Non-pigmented ciliary epithelial cell (primary cell): ENCODE measurements at regions not wholly inside any gene's neighbourhood (a gene's known extent, or its start where the extent isn't known, plus 50 kb on each side); places are given as distances from the start of the nearest gene placed in this dataset.
"Not testable (repeated sequence)": the region's sequence is repeated elsewhere in the genome, so short reads cannot be mapped to it uniquely, and the experiment has no call there.

Experiments used
- DNase-seq: peaks from one replicate; pipeline ENCODE4 v3.0.0-alpha.2; 2010; ENCODE audit warnings: low read depth

DNA sequence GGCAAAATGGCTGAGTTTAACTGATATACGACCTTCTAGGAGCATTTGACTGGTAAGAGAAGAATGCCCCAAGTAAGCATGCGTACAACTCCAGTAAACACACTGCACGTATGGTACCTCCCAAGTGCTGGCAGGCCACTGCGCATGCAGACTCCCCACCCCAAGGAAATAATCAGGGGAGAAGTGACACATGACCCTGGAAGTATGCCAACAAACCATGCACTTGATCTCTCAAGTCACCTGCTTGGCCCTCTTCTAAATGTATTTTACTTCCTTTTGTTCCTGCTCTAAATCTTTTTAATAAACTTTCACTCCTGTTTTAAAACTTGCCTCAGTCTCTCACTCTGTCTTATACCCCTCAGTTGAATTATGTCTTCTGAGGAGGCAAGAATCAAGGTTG is 129.8 kb upstream of the COL5A2 start:
- no peak for DNase-seq

GRCh38 chr2:189312211-189312610 is 129.1 kb upstream of the WDR75 start:
- DNase-seq: no peak

DNA sequence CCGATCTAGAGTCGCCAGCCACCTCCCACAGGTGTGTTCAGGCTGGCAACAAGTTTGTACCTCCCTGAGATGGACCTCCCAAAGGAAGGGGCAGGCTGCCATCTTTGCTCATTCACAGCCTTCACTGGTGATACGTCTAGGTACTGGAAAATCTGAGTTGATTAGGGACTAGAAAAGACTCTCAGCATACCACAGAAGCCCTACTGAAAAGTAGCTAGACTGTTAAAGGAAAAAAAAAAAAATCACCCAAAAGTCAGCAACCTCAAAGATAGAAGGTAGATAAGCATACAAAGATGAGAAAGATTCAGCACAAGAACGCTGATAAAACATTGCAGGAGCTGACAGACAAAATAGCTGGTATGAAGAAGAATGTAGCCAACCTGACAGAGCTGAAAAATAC is 128.6 kb upstream of the WDR75 start:
- no peak for DNase-seq

DNA sequence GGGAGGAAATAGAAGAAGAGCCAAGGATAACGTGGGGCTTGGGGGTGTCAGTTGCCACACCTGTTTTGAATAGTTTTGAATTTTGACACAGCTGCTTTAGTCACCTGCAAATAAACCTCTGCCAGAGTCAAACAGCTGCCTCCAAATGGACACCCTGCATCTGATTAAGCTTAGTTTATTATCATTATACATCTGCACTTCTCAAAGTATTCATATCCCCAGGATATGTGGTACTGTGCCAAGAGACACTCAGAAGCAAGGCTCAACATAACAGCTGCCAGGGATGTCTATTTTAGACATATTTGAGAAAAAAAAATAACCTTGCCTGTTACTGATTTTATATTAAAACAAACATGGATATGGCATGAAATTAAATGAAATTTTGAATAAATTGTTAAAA is 122.5 kb upstream of the WDR75 start:
- no peak for DNase-seq

GRCh38 chr2:189319424-189319823 is 121.8 kb upstream of the WDR75 start:
- not testable (repeated sequence) for DNase-seq

DNA sequence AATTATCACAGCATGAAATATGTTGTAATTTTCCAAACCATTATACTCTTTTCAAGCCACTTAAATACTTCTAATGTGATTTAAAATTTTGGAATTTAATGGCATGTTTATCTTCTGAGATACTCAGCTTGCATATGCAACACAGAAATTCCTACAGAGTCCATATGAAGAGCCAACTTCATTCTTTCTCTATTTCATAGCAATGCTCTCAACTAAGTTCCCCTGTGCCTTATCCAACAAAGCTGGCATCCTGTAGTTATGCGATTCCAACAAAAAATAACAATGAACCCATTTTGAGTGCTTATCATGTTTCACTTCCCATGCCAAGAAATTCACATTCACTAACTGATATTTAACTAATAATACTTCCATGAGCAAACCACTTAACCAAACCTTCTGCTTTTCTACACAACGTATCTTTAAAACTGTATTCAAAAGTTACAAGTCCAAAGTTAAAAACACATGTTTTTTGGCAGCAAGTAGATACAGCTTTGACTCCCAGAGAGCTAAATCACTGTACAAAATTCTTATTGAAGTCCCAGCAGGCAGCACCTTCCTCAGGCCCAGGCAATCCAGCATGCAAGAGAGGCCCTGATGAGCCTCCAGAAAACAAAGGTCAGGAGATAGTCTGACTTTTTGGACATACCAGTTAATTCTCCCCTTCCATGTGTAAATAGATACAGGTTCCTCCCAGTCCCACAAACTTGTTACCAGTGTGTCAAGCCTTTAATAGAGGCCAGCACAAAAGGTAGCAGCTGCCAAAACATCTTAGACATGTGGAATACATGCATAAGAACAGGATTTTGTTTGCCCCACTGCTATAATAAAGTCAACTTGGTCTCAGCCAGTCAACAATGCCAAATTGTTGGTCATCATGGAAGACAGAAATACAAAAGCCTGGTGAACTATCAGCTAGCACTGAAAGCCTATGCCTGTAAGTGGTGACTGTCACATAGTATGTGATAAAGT is 113.1 kb upstream of the WDR75 start:
- DNase-seq: no peak

GRCh38 chr2:189328848-189329245 is 112.4 kb upstream of the WDR75 start:
- DNase-seq: peak; percentile 46

DNA sequence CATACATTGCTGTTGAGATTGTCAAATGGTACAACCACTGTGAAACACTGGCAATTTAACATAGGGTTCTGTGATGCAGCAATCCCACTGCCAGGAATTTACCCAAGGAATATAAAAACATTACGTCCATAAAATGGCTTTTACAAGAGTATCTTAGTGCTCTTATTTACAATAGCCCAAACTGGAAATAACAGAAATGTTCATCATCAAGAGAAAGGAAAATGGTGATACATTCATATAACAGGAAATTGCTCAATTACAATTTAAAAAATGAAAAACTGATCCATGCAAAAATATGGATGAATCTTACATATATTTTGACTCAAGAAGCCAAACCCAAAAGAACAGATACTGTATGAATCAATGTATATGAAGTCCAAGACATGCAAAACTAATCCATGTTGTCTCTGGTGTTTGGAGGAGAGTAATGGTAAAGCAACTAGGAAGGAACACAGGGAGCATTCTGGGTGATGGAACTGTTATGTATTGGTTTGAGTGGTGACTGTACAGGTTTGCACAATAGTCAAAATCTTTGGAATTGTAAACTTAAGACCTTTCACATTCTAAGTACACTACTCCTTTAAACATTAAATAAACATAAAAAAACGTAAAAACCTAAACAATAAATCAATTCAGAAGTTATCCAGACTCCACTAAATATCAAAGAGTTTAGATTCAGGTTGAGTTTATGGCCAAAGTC is 104.8 kb upstream of the WDR75 start:
- DNase-seq: no peak

DNA sequence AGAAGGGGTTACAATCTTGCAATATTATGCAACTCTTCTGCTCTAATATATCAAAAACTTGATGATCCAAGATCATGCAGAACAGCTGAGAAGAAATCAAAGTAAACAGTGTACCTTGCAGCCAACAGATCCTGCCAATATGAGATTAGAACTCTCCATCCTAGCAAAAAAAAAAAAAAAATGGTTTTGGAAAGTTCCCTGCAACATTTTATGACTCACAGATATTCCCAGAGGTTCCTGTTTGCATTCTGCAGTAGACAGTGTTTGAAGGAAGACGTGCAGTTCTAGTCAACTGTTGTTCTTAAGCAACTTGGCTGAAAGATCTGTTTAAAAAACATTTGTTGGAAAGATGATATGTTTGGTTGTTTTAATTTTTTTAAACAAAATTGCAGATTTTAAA is 103.6 kb upstream of the WDR75 start:
- DNase-seq: no peak

DNA sequence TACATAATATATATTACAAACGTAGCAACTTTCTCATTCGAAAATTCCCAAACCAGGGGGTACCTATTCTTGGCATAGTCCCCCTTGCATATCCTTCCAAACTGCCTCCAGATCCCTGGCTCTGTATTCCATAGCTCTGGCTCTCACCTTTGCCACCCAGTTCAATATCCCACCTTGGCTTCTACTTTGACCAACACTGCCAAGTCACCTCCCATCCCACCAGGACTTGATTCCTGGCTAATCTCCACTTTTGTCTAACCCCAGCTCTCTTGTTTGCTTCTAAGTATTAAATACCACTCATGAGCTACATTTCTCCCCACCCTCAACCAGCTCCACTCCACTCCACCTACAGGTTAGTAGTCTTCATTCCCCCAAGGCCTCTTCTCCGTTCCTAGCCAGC is 103.2 kb upstream of the WDR75 start:
- no peak for DNase-seq

GRCh38 chr2:189341077-189341476 is 100.2 kb upstream of the WDR75 start:
- no peak for DNase-seq

- DNase-seq: no peak
Measured at GRCh38 chr2:189344043-189344442, 97.2 kb upstream of the WDR75 start.

DNA sequence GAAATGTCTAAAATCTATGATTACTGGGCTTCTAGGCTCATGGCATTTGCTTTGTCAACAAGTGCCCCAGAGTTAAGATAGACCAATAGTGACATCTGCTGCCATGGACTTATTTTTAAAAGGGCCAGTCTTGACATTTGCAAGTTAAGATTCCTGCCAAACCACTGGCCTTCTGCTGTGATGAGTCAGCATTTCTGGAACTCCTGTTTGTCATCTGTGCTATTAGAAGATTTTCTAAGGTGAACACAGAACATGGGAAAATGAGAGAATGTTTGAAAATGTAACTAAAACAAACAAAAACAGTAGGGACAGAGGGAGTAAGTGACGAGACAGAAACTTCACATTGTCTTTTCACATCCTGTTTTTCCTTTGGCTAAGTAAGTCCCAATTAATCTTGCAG is 93.7 kb upstream of the WDR75 start:
- DNase-seq: peak; percentile 96

- no peak for DNase-seq
Measured at GRCh38 chr2:189348369-189348768, 92.9 kb upstream of the WDR75 start.

GRCh38 chr2:189350540-189351209 is 90.6 kb upstream of the WDR75 start:
- DNase-seq: peak; percentile 89

DNA sequence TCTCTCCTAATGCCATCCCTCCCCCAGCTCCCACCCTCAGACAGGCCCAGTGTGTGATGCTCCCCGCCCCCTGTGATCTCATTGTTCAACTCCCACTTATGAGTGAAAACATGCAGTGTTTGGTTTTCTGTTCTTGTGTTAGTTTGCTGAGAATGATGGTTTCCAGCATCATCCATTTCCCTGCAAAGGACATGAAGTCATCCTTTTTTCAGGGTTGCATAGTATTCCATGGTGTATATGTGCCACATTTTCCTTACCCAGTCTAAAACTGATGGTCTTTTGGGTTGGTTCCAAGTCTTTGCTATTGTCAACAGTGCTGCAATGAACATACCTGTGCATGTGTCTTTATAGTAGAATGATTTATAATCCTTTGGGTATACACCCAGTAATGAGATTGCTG is 89.3 kb upstream of the WDR75 start:
- DNase-seq: not testable (repeated sequence)

- peak; percentile 43 for DNase-seq
Measured at GRCh38 chr2:189357375-189357774, 83.9 kb upstream of the WDR75 start.

DNA sequence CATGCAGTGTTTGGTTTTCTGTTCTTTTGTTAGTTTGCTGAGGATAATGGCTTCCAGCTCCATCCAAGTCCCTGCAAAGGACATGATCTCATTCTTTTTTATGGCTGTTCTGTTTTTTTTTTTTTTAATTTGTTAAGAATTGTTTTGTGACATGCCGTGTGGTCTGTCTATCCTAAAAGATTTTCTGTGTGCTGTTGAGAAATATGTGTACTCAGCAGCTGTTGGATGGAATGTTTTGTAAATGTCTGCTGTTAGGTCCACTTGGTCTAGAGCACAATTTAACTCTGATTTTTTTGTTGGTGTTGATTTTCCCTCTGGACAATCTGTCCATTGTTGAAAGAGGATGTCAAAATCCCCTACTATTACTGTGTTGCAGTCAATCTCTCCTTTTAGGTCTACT is 80.4 kb upstream of the WDR75 start:
- DNase-seq: no peak

GRCh38 chr2:189362283-189362682 is 79.0 kb upstream of the WDR75 start:
- no peak for DNase-seq

GRCh38 chr2:189363559-189363958 is 77.7 kb upstream of the WDR75 start:
- peak; percentile 47 for DNase-seq

DNA sequence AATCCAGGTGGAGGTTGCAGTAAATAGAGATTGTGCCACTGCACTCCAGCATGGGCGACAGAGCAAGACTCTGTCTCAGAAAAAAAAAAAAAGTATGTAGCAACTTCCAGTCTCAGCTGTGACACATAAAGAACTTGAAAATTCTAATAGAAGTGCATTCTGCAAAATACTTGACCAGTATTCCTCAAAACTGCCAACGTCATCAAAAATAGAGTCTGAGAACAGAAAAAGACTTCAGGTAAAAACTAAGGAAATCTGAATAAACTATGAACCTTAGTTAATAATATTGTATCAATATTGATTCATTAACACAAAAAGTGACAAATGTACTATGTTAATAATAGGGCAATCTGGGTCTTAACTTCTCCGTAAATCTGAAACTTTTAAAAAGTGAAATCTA is 76.7 kb upstream of the WDR75 start:
- DNase-seq: no peak

DNA sequence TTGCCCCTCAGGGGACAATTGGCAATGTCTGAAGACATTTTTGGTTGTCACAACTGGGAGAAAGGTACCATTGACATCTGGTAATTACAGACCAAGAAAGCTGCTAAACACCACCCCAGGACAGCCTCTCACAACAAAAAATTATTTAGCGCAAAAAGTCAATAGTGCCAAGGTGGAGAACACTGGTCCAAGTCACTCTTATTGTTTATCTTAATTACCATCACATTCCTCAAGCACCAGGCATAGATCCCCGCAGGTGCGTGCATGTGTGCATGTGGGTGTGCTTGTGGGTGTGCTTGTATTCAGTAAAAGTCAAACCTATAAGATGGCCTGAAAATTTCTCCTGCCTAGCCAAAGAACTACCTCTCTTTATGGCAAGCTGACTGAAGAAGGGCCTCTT is 74.9 kb upstream of the WDR75 start:
- no peak for DNase-seq

GRCh38 chr2:189367343-189367742 is 73.9 kb upstream of the WDR75 start:
- no peak for DNase-seq
